HG03575 (cell line): ENCODE measurements at regions not wholly inside any gene's neighbourhood (a gene's known extent, or its start where the extent isn't known, plus 50 kb on each side); places are given as distances from the start of the nearest gene placed in this dataset.

Experiments
- ATAC-seq: cut with Tn5 transposase; IDR thresholded peaks from one replicate; pipeline ENCODE4 v1.9.1; 2021; ENCODE audit not compliant: unreplicated experiment, insufficient number of reproducible peaks, low FRiP score; ENCODE audit errors: extremely low read depth

DNA sequence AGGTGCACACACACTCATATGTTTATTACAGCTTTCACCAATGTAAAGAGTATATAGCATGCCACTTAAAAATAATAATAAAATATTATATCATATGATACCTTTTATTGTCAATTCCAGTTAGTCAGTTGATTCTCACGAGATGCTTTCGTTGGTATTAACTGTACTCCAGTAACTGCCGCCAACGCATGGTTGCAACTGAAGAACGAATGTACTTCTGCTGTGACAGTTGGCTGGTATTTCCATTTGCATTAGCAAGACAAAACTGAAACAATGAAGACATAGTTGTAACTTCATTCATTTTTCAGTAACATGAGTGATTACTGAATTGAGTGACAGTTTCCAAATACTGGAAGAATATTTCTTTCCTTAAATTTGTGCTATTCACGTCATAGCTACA is 70.5 kb upstream of the PRKCQ start:
- ATAC-seq, result no peak

GRCh38 chr10:6649903-6650302 is 69.8 kb upstream of the PRKCQ start:
- ATAC-seq, result no peak

- ATAC-seq, result no peak
These were observed 69.0 kb upstream of the PRKCQ start for GRCh38 chr10:6648894-6649720.

DNA sequence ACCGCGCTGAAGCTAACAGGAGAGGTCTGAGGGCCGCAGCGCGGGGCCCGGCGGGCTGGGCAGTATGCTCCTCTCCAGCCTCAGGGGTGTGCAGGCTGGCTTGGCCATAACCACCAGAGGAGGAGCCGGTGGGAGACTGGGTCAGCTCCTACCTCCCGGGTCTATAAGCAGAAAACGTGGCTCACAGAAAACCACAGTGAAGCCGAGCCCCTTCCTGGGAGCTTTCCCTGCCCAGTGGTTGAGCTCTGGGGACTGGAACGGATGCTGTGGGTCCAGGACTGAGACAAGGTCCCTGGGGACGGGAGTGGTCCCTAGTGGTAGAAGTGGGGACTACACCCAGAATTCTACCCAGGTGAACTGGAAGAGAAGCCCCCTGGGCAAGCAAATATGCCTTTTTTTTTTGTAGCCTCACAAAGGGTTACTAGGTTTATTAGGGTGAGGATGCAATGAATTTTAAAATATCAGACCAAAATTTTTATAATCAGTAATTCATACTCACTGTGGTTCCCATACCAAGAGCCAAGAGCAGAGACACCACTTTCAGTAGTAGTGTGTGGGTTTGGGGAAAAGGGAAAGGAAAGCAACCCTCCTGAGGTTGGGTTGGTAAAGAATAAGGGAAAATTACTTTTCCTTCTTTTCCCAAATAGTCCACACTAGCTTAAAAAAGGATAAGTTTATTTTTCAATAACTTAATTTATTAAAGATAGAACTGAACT is 67.9 kb upstream of the PRKCQ start:
- ATAC-seq, result no peak

- ATAC-seq, result no peak
These were observed 63.9 kb upstream of the PRKCQ start for GRCh38 chr10:6643962-6644361.

- no peak for ATAC-seq
These were observed 62.8 kb upstream of the PRKCQ start for GRCh38 chr10:6642876-6643275.

GRCh38 chr10:6640433-6641040 is 60.5 kb upstream of the PRKCQ start:
- no peak for ATAC-seq

DNA sequence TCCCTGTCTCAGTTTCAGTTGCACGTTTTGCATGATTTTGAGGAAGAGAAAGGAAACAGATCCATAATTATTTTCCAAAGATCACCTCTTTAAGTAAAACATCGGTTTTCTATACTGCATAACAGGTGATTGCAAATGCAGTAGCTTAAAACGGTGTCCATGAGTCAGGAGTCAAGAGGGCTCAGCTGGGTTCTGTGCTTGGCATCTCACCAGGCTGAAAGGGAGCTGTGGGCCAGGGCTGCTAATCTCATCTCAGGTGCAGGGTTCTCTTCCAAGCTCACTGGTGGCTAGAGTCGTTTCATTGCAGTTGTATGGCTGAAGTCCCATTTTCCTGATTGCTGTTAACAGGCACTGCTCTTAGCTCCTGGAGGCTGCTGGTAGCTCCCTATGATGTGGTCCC is 57.0 kb upstream of the PRKCQ start:
- no peak for ATAC-seq

- ATAC-seq, result no peak
These were observed 55.7 kb upstream of the PRKCQ start for GRCh38 chr10:6635784-6636183.
